Natural killer cell (primary cell): ENCODE measurements at regions not wholly inside any gene's neighbourhood (a gene's known extent, or its start where the extent isn't known, plus 50 kb on each side); places are given as distances from the start of the nearest gene placed in this dataset.

Source experiments
- ATAC-seq, 3 donors: fragments of 150-1000 bp in 2 of 3; fragments of 200-7000 bp in 1 of 3; cut with Tn5 transposase; 1 replicate in 1 of 3; 2 replicates in 2 of 3; pipeline ENCODE4 v1.10.0; 2021; ENCODE audit warnings: mild to moderate bottlenecking in 2 of 3, moderate library complexity in 2 of 3
- DNase-seq, 2 donors: peaks; one replicate each; pipeline versions ENCODE4 v3.0.0 to v3.0.0-alpha.2; 2013 to 2021; ENCODE audit warnings: mixed read lengths in 1 of 2
- H3K27ac ChIP-seq: one replicate; pipeline ENCODE4 v1.5.1; 2013; ENCODE audit warnings: mild to moderate bottlenecking, low read length
- H3K27me3 ChIP-seq: one replicate; pipeline ENCODE4 v1.6.1; 2013; ENCODE audit warnings: low read length; ENCODE audit not compliant: control insufficient read depth, insufficient read depth
- H3K36me3 ChIP-seq: one replicate; pipeline ENCODE4 v1.6.1; 2013; ENCODE audit warnings: low read length; ENCODE audit not compliant: control insufficient read depth, insufficient read depth
- H3K4me1 ChIP-seq: one replicate; pipeline ENCODE4 v1.6.1; 2013; ENCODE audit warnings: low read length; ENCODE audit not compliant: control insufficient read depth, insufficient read depth
- H3K4me3 ChIP-seq: one replicate; pipeline ENCODE4 v1.5.1; 2013; ENCODE audit warnings: low read length
- H3K9me3 ChIP-seq: one replicate; pipeline ENCODE4 v1.6.1; 2013; ENCODE audit warnings: low read length; ENCODE audit not compliant: control insufficient read depth, insufficient read depth
- H3K27ac Mint-ChIP-seq, 2 donors: one replicate each; pipeline ENCODE4 v1.8.0; 2022; ENCODE audit warnings: mild to moderate bottlenecking in 2 of 2, mixed read lengths in 2 of 2, moderate library complexity in 1 of 2
- H3K27me3 Mint-ChIP-seq, 2 donors: one replicate each; pipeline ENCODE4 v1.8.0; 2022; ENCODE audit warnings: low read depth in 2 of 2, mixed read lengths in 2 of 2
- H3K36me3 Mint-ChIP-seq: one replicate; pipeline ENCODE4 v1.8.0; 2022; ENCODE audit warnings: mixed read lengths
- H3K4me1 Mint-ChIP-seq, 2 donors: one replicate each; pipeline ENCODE4 v1.8.0; 2022; ENCODE audit warnings: mixed read lengths in 2 of 2
- H3K4me3 Mint-ChIP-seq: one replicate; pipeline ENCODE4 v1.8.0; 2022; ENCODE audit warnings: mild to moderate bottlenecking, moderate library complexity, mixed read lengths
- H3K9me3 Mint-ChIP-seq, 2 donors: one replicate each; pipeline ENCODE4 v1.8.0; 2022; ENCODE audit warnings: mixed read lengths in 2 of 2
- WGBS: methylation state at CpG from one replicate; pipeline ENCODE4 v1.1.7; 2013; ENCODE audit warnings: missing lambda C conversion rate; ENCODE audit not compliant: insufficient coverage; 5-methylcytosine and 5-hydroxymethylcytosine counted together
- intact Hi-C: fragments of 100-400 bp; cut with micrococcal nuclease; formaldehyde crosslinking; loops from one replicate; pipeline ENCODE4 v1.14.2; 2022
- TF ChIP-seq, protein P1 (sequence below): fragments of 200-600 bp; IDR thresholded peaks from one replicate; pipeline ENCODE4 v1.8.0; 2022; ENCODE audit warnings: antibody characterized with exemption

GRCh38 chr1:29831500-29832117, 595.3 kb downstream of the PTPRU start:
- no peak overlapping the region for H3K27ac Mint-ChIP-seq

GRCh38 chr1:29830916-29831315, 594.6 kb downstream of the PTPRU start:
- ATAC-seq = no peak
- TF ChIP-seq, protein P1, sequence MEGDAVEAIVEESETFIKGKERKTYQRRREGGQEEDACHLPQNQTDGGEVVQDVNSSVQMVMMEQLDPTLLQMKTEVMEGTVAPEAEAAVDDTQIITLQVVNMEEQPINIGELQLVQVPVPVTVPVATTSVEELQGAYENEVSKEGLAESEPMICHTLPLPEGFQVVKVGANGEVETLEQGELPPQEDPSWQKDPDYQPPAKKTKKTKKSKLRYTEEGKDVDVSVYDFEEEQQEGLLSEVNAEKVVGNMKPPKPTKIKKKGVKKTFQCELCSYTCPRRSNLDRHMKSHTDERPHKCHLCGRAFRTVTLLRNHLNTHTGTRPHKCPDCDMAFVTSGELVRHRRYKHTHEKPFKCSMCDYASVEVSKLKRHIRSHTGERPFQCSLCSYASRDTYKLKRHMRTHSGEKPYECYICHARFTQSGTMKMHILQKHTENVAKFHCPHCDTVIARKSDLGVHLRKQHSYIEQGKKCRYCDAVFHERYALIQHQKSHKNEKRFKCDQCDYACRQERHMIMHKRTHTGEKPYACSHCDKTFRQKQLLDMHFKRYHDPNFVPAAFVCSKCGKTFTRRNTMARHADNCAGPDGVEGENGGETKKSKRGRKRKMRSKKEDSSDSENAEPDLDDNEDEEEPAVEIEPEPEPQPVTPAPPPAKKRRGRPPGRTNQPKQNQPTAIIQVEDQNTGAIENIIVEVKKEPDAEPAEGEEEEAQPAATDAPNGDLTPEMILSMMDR = no peak
- DNase-seq = no peak
- Histone ChIP-seq H3K4me1 (no peaks in the 10 kb centered on the region), H3K9me3 (no peaks in the 10 kb centered on the region), H3K4me3 (no peak overlapping the region), H3K27me3 (no peaks in the 10 kb centered on the region), H3K27ac (no peak overlapping the region), H3K36me3 (no peaks in the 10 kb centered on the region)
- 77% methylated on average over 7 of the region's 7 CpGs for WGBS
- intact Hi-C loops = no loop called here
- Mint-ChIP-seq H3K27me3 (peaks cover 0 to 8% of the 10 kb centered on the region in 2 donors), H3K27ac (no peak overlapping the region), H3K36me3 (no peaks in the 10 kb centered on the region), H3K4me1 (no peaks in the 10 kb centered on the region), H3K9me3 (no peaks in the 10 kb centered on the region), H3K4me3 (no peak overlapping the region)

More at GRCh38 chr1:29831500-29832117, 595.3 kb downstream of the PTPRU start:
- Histone ChIP-seq H3K4me1 (no peaks in the 10 kb centered on the region), H3K27me3 (no peaks in the 10 kb centered on the region), H3K4me3 (no peak overlapping the region), H3K9me3 (no peaks in the 10 kb centered on the region), H3K36me3 (no peaks in the 10 kb centered on the region), H3K27ac (no peak overlapping the region)
- ATAC-seq = no peak
- Mint-ChIP-seq H3K36me3 (no peaks in the 10 kb centered on the region), H3K4me3 (no peak overlapping the region), H3K9me3 (no peaks in the 10 kb centered on the region), H3K27me3 (peaks cover 0 to 8% of the 10 kb centered on the region in 2 donors), H3K4me1 (no peaks in the 10 kb centered on the region)
- intact Hi-C loops = no loop called here
- TF ChIP-seq, protein P1 = no peak
- WGBS = 75% methylated on average over 7 of the region's 7 CpGs
- DNase-seq = no peak

DNA sequence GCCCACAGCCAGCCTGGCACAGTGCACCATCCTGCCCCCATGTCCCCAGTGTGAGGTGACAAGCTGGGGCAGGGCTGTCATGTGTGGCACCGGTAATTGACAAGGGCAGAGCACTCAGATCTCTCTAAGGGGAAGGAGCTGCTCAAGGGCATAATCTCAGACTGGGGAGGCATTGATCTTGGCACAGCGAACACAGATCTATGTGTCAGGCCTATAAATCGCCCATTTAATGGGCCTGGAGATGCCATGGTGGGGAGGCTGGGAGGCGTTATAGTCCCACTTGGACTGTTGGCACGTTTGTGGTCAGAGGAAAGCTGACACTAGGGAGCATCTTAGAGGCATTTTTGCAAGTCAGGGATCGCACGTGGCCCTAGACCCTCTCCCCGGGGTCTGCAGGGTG, 594.1 kb downstream of the PTPRU start:
- H3K27ac ChIP-seq = no peak overlapping the region
- no peaks in the 10 kb centered on the region for H3K9me3 ChIP-seq
- H3K27ac Mint-ChIP-seq = no peak overlapping the region
- 63% methylated on average over 8 of the region's 8 CpGs for WGBS
- H3K4me1 ChIP-seq = no peaks in the 10 kb centered on the region
- peaks cover 0 to 8% of the 10 kb centered on the region in 2 donors for H3K27me3 Mint-ChIP-seq
- TF ChIP-seq, protein P1 = no peak
- no peak for ATAC-seq
- H3K27me3 ChIP-seq = no peaks in the 10 kb centered on the region
- H3K36me3 ChIP-seq = no peaks in the 10 kb centered on the region
- no peak for DNase-seq
- H3K36me3 Mint-ChIP-seq = no peaks in the 10 kb centered on the region
- intact Hi-C loops = no loop called here
- no peaks in the 10 kb centered on the region for H3K4me1 Mint-ChIP-seq
- no peak overlapping the region for H3K4me3 ChIP-seq
- no peaks in the 10 kb centered on the region for H3K9me3 Mint-ChIP-seq
- no peak overlapping the region for H3K4me3 Mint-ChIP-seq
